ENCODE measurements at regions not wholly inside any gene's neighbourhood (a gene's known extent, or its start where the extent isn't known, plus 50 kb on each side); places are given as distances from the start of the nearest gene placed in this dataset.

DNA sequence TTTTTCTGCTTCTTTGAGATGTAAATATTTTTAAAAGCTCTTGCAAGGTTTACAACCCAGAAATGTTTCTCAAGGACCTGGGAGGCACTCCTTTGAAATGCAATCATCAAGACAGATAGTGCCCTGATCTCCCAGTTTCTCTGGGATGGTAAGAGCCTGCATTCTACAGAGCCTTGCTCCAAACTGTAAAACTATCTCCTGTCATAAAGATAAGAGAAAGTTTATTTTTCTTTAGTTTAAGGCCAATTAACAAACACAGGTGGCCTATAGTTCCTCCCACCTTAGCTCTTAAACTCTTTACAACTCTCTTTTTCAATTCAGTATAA lies 1231.1 kb upstream of the NUDT12 start:
- Histone ChIP-seq H3K27ac (ENCODE audit: low read length) (no peak overlapping the region), H3K27me3 (ENCODE audit: control insufficient read depth, insufficient read depth, low read length) (no peaks in the 10 kb centered on the region), H3K4me3 (ENCODE audit: low read length) (no peak overlapping the region), H3K4me1 (ENCODE audit: control insufficient read depth, insufficient read depth, low read length) (no peaks in the 10 kb centered on the region), H3K9me3 (ENCODE audit: control insufficient read depth, insufficient read depth, low read length) (no peaks in the 10 kb centered on the region), H3K36me3 (ENCODE audit: control insufficient read depth, insufficient read depth, low read length) (no peaks in the 10 kb centered on the region)
- TF ChIP-seq, protein P1, sequence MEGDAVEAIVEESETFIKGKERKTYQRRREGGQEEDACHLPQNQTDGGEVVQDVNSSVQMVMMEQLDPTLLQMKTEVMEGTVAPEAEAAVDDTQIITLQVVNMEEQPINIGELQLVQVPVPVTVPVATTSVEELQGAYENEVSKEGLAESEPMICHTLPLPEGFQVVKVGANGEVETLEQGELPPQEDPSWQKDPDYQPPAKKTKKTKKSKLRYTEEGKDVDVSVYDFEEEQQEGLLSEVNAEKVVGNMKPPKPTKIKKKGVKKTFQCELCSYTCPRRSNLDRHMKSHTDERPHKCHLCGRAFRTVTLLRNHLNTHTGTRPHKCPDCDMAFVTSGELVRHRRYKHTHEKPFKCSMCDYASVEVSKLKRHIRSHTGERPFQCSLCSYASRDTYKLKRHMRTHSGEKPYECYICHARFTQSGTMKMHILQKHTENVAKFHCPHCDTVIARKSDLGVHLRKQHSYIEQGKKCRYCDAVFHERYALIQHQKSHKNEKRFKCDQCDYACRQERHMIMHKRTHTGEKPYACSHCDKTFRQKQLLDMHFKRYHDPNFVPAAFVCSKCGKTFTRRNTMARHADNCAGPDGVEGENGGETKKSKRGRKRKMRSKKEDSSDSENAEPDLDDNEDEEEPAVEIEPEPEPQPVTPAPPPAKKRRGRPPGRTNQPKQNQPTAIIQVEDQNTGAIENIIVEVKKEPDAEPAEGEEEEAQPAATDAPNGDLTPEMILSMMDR (IDR thresholded peaks at IDR 0.05) = no peak
- Mint-ChIP-seq H3K9me3 (peaks cover 9 to 15% of the 10 kb centered on the region in 2 donors), H3K36me3 (peaks cover 5% of the 10 kb centered on the region), H3K27me3 (ENCODE audit: low read depth in 2 of 2) (no peaks in the 10 kb centered on the region), H3K27ac (no peak overlapping the region), H3K4me3 (no peak overlapping the region), H3K4me1 (no peaks in the 10 kb centered on the region)
- intact Hi-C loops (cut with micrococcal nuclease) = no loop called here
- DNase-seq (no peak), ATAC-seq (no peak)

DNA sequence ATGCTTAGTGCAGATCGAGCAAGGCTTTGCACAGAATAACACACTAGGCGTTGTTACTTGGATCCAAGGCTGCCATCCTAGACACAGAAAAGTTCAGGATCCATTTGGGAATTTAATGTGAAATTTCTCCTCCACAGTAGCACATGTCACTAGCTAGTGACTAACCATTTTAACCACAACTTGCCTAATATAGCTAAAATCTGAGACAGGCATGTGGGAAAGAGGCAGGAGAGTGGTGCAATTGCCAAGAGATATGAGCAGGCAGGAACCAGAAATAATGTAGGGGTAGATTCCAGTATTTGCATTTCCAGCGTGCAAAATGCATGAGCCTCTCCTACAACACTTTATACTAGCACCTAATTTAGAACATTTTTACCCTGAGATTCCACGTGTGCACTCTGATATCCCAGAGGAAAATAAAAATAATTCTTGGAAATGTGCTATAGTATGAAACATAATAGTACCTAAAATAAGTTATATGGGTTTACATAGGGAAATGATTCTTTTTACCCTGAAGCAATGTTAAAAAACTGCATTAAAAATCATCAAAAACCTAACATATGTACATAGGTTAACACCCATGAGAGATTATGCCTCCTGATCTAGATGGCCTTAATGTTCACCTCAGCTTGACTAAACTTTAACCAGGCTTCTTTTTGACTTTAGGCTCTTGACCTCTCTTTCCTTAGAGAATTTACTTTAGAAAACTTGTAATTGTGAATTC lies 1230.6 kb upstream of the NUDT12 start:
- Histone ChIP-seq H3K4me1 (ENCODE audit: control insufficient read depth, insufficient read depth, low read length) (no peaks in the 10 kb centered on the region), H3K27ac (ENCODE audit: low read length) (no peak overlapping the region), H3K27me3 (ENCODE audit: control insufficient read depth, insufficient read depth, low read length) (no peaks in the 10 kb centered on the region), H3K36me3 (ENCODE audit: control insufficient read depth, insufficient read depth, low read length) (no peaks in the 10 kb centered on the region), H3K9me3 (ENCODE audit: control insufficient read depth, insufficient read depth, low read length) (peaks cover 2% of the 10 kb centered on the region), H3K4me3 (ENCODE audit: low read length) (no peak overlapping the region)
- 86% methylated on average over 2 of the region's 4 CpGs for WGBS (ENCODE audit: insufficient coverage)
- H3K4me1 Mint-ChIP-seq = no peaks in the 10 kb centered on the region
- DNase-seq = no peak
- intact Hi-C loops (cut with micrococcal nuclease) = no loop called here
- H3K36me3 Mint-ChIP-seq = peaks cover 6% of the 10 kb centered on the region
- H3K9me3 Mint-ChIP-seq = peaks cover 9 to 13% of the 10 kb centered on the region in 2 donors
- no peak for ATAC-seq
- TF ChIP-seq, protein P1 (IDR thresholded peaks at IDR 0.05) = no peak
- H3K27me3 Mint-ChIP-seq (ENCODE audit: low read depth in 2 of 2) = no peaks in the 10 kb centered on the region
- H3K4me3 Mint-ChIP-seq = no peak overlapping the region
- no peak overlapping the region for H3K27ac Mint-ChIP-seq

DNA sequence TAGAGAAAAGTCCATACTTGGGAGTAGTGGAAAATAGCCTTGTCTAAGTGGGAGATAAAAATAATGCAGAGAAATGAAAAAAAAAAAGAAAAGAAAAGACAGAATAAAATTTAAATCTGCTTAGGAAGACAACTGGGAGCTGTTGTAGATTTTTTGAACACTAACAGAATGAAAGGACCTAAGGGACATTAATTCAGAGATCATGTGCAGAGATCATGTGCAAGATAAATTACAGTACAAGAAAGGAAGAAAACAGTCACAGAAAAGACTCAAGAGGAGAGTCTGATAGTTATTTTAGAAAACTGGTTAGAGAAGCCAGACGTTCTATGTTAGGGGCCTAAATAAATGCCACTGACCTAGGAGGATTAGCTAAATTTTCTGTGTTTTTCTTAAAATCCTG lies 1226.8 kb upstream of the NUDT12 start:
- no peak for DNase-seq
- Mint-ChIP-seq H3K9me3 (peaks cover 14 to 27% of the 10 kb centered on the region in 2 donors), H3K36me3 (peaks cover 11% of the 10 kb centered on the region), H3K27me3 (ENCODE audit: low read depth in 2 of 2) (no peaks in the 10 kb centered on the region), H3K4me1 (no peaks in the 10 kb centered on the region), H3K27ac (no peak overlapping the region), H3K4me3 (no peak overlapping the region)
- intact Hi-C loops (cut with micrococcal nuclease) = no loop called here
- WGBS (ENCODE audit: insufficient coverage) = 63% methylated on average over 1 of the region's 1 CpG
- no peaks in the 10 kb centered on the region for H3K36me3 ChIP-seq (ENCODE audit: control insufficient read depth, insufficient read depth, low read length)
- H3K4me1 ChIP-seq (ENCODE audit: control insufficient read depth, insufficient read depth, low read length) = no peaks in the 10 kb centered on the region
- peaks cover 9% of the 10 kb centered on the region for H3K9me3 ChIP-seq (ENCODE audit: control insufficient read depth, insufficient read depth, low read length)
- no peak overlapping the region for H3K4me3 ChIP-seq (ENCODE audit: low read length)
- no peak overlapping the region for H3K27ac ChIP-seq (ENCODE audit: low read length)
- H3K27me3 ChIP-seq (ENCODE audit: control insufficient read depth, insufficient read depth, low read length) = no peaks in the 10 kb centered on the region
- no peak for ATAC-seq
- TF ChIP-seq, protein P1 (IDR thresholded peaks at IDR 0.05) = no peak

DNA sequence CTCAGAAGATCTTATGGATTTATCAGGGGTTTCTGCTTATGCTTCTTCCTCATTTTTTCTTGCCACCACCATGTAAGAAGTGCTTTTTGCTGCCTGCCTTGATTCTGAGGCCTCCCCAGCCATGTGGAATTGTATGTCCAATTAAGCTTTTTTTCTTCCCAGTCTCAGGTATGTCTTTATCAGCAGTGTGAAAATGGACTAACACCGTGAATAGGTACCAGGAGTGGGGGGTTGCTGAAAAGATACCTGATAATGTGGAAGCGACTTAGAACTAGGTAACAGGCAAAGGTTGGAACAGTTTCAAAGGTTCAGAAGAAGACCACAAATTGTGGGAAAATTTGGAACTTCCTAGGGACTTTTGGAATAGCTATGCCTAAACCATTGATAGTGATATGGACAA lies 1222.5 kb upstream of the NUDT12 start:
- H3K4me1 Mint-ChIP-seq = no peaks in the 10 kb centered on the region
- intact Hi-C loops (cut with micrococcal nuclease) = no loop called here
- H3K4me3 Mint-ChIP-seq = no peak overlapping the region
- H3K9me3 ChIP-seq (ENCODE audit: control insufficient read depth, insufficient read depth, low read length) = peaks cover 9% of the 10 kb centered on the region
- DNase-seq (no peak), ATAC-seq (no peak)
- no peaks in the 10 kb centered on the region for H3K27me3 ChIP-seq (ENCODE audit: control insufficient read depth, insufficient read depth, low read length)
- no peak overlapping the region for H3K27ac ChIP-seq (ENCODE audit: low read length)
- H3K27me3 Mint-ChIP-seq (ENCODE audit: low read depth in 2 of 2) = no peaks in the 10 kb centered on the region
- H3K9me3 Mint-ChIP-seq = peaks cover 12 to 26% of the 10 kb centered on the region in 2 donors
- H3K36me3 ChIP-seq (ENCODE audit: control insufficient read depth, insufficient read depth, low read length) = no peaks in the 10 kb centered on the region
- TF ChIP-seq, protein P1 (IDR thresholded peaks at IDR 0.05) = no peak
- WGBS (ENCODE audit: insufficient coverage) = 84% methylated on average over 2 of the region's 2 CpGs
- no peaks in the 10 kb centered on the region for H3K4me1 ChIP-seq (ENCODE audit: control insufficient read depth, insufficient read depth, low read length)
- no peak overlapping the region for H3K4me3 ChIP-seq (ENCODE audit: low read length)
- no peak overlapping the region for H3K27ac Mint-ChIP-seq
- peaks cover 11% of the 10 kb centered on the region for H3K36me3 Mint-ChIP-seq

All from natural killer cell (primary cell).